ENCODE measurements at regions not wholly inside any gene's neighbourhood (a gene's known extent, or its start where the extent isn't known, plus 50 kb on each side); places are given as distances from the start of the nearest gene placed in this dataset.

DNA sequence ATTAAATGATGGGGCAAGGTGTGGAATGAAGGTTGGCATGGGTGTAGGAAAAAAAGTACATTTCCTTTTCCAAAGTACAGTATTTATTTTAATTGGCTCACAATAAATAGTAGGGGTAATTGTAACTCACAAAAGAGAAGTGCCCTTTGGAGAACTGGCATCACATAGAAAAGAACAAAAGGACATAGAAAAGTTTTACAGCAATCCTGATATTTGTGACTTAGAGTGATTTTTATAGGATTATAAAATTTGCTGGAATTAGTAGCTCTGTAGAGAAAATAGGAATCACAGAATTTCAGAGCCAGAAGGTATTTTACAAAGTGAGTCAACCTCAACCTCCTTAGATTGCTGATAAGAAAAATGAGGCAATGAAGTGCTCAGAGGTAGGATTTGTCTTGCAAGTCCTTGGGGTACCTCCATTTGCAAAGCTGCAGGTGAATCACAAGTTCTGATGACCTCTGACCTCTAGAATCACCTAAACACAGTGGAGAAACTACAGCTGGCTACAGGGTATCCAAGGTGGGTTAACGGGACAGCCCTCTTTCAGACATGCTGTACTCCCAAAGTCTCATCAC, 133.6 kb downstream of the SOCS6 start:
- H3K4me3 ChIP-seq (ENCODE audit: low read depth, low read length): no peak overlapping the region
- TF ChIP-seq, protein P1, sequence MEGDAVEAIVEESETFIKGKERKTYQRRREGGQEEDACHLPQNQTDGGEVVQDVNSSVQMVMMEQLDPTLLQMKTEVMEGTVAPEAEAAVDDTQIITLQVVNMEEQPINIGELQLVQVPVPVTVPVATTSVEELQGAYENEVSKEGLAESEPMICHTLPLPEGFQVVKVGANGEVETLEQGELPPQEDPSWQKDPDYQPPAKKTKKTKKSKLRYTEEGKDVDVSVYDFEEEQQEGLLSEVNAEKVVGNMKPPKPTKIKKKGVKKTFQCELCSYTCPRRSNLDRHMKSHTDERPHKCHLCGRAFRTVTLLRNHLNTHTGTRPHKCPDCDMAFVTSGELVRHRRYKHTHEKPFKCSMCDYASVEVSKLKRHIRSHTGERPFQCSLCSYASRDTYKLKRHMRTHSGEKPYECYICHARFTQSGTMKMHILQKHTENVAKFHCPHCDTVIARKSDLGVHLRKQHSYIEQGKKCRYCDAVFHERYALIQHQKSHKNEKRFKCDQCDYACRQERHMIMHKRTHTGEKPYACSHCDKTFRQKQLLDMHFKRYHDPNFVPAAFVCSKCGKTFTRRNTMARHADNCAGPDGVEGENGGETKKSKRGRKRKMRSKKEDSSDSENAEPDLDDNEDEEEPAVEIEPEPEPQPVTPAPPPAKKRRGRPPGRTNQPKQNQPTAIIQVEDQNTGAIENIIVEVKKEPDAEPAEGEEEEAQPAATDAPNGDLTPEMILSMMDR (IDR thresholded peaks at IDR 0.05; ENCODE audit: insufficient read depth, low read length, missing control alignments): no peak
- POLR2A ChIA-PET: interaction anchor here (0.9 to 1.9 kb wide), 3 partner anchors 9 to 268 kb away, joined by 3 to 6 read pairs (median 4); no protein-coding TSS in a partner anchor
- DNase-seq (ENCODE audit: low read depth, low spot score): no peak
- CTCF ChIA-PET: interaction anchor here (1.1 to 3.8 kb wide), 6 partner anchors 11 to 251 kb away, joined by 3 to 44 read pairs (median 4); no protein-coding TSS in a partner anchor

DNA sequence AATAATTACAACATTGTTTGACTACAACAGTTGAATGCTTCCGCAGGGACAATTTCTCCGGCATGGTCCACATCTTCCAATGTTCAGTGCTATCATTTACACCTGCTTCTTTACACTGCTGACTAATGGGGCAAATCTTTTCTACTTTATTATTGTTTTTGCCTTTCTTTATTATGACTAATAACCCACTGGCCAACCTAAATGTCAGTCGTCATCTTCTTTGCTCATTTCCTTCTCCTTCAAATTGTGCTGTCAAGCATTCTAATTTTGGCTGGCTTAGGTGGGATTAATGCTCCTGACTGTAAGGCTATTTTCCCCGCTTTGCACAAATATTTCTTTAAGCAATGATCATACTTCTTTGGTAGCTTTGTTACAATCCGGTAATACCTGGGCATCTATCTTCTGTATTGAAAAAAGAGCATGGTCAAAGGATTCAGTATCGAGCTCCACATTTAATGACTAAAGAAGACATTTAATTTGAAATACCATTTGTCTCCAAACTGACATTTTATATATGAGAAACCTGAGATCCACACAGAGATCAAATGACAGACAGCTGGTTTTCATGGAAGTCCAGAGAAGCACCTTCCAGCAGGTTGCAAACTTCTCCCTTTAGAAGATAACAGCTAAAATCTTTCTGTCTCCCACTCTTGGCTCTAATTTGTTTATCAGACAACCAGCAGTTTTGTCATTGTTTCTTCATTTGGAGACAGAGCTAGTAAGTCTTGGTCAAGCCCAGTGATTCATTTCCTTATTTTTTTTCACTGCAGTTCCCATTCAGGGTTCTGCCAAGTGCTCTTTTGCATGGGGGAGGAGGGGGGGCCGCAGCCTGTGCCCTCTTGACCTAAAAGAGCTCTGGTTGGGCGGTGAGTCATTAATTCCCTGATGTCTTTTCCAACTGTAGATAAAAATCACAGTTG, 132.9 kb downstream of the SOCS6 start:
- TF ChIP-seq, protein P1 (IDR thresholded peaks at IDR 0.05; ENCODE audit: insufficient read depth, low read length, missing control alignments): no peak
- no peak overlapping the region for H3K4me3 ChIP-seq (ENCODE audit: low read depth, low read length)
- ChIA-PET CTCF (interaction anchor here (1.1 to 3.8 kb wide), 5 partner anchors 12 to 250 kb away, joined by 3 to 44 read pairs (median 4); no protein-coding TSS in a partner anchor), POLR2A (interaction anchor here (0.9 to 1.9 kb wide), 3 partner anchors 9 to 267 kb away, joined by 3 to 6 read pairs (median 4); no protein-coding TSS in a partner anchor)
- DNase-seq (ENCODE audit: low read depth, low spot score): no peak

DNA sequence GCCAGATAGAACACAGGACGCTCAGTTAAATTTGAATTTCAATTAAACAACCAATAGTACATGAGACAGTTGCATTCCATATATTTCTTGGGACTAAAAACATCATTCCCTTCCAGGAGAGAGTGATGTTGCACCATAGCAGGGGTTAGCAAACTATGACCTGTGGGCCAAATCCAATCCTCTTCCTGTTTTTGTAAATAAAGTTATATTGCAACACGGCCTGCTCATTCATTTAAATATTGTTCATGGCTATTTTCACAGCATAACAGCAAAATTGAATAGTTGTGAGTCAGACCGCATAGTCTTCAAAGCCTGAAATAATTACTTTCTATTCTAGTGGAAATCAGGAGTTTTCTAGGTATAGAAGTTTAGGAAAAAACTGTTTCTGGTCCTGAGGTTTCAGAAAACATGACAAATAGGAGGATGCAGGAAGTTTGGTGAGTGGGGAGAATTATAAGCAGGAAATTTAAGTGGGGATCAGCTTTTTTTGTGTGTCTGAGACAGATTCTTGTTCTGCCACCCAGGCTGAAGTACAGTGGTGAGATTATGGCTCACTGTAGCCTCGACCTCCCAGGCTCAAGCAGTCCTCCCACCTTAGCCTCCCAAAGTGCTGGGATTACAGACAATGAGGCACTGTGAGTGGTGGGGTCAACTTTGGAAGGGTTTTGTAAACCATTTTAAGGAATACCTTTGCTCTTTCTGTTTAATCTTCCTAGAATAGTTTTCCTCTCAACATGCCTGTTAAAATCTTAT, 131.5 kb downstream of the SOCS6 start:
- POLR2A ChIA-PET: no interaction called here

DNA sequence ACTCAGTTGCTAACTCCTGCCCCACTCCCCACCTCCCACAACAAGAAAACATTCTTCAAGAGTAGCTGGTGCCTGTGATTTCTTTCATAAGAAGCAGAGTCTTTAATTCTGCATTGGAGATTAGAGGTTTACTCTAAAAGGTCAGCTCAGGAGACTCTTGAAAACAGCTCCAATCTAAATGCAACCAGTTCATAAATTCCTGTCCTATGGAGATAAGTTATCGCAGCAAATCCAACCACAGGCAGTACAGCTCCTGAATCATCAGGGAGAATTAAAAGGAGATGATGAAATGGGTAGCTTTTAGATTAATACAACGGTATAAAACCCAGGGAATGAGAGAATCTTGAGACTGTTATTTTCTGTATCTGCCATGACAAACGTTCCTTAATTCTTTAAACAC, 130.7 kb downstream of the SOCS6 start:
- ChIA-PET CTCF (interaction anchor here (0.8 to 1.6 kb wide), 3 partner anchors 10 to 224 kb away, joined by 3 to 12 read pairs (median 7); no protein-coding TSS in a partner anchor), POLR2A (no interaction called here)
- H3K4me3 ChIP-seq (ENCODE audit: low read depth, low read length): no peak overlapping the region

More for the DNA sequence above, 131.5 kb downstream of the SOCS6 start:
- CTCF ChIA-PET: interaction anchor here (0.6 to 1.0 kb wide), 3 partner anchors 10 to 225 kb away, joined by 3 to 7 read pairs (median 4); no protein-coding TSS in a partner anchor
- TF ChIP-seq, protein P1 (IDR thresholded peaks at IDR 0.05; ENCODE audit: insufficient read depth, low read length, missing control alignments): no peak
- no peak overlapping the region for H3K4me3 ChIP-seq (ENCODE audit: low read depth, low read length)
- DNase-seq (ENCODE audit: low read depth, low spot score): no peak

DNA sequence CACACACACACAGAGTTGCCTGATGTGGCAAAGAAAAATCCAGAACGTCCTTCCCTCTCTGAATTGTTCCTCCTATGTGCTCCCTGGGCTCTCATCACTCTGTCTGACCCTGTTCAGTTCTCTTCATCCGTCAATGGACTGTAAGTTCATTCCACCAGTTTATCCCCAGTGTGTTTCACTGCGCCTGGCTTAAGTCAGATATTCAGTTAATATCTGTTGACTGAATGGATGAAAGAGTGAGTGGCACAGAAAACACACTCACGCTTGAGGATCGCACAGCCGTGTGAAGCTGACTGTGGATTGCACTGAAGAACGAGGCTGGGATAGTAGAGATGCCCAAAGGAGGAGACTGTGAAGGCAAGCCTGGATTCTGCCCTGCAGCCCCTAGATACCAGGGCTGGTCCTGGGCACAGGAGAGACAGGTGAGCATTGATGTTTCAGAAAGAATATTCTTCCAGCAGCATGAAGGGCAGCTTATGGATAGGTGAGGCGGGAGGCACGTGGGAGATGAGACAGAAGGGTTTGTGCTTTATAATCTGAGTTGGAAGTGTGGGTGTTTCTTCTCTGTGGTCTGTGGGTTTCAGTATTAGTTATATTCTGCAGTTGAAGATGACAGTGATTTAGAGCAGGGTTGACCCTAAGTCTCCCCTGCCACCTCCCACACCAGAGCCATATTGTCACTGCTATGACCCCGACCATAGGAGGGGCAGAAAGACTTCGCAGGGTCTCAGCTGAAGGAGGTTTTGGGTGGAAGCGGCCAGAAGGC, 129.9 kb downstream of the SOCS6 start:
- no peak overlapping the region for H3K4me3 ChIP-seq (ENCODE audit: low read depth, low read length)
- TF ChIP-seq, protein P1 (IDR thresholded peaks at IDR 0.05; ENCODE audit: insufficient read depth, low read length, missing control alignments): no peak
- ChIA-PET POLR2A (no interaction called here), CTCF (interaction anchor here (1.6 kb wide), 1 partner anchor 16 kb away, joined by 12 read pairs; no protein-coding TSS in a partner anchor)
- no peak for DNase-seq (ENCODE audit: low read depth, low spot score)

More for the DNA sequence above, 130.7 kb downstream of the SOCS6 start:
- no peak for DNase-seq (ENCODE audit: low read depth, low spot score)
- TF ChIP-seq, protein P1 (IDR thresholded peaks at IDR 0.05; ENCODE audit: insufficient read depth, low read length, missing control alignments): no peak

Measured in AG04449 (cell line).